HG02798 (cell line): ENCODE measurements at regions not wholly inside any gene's neighbourhood (a gene's known extent, or its start where the extent isn't known, plus 50 kb on each side); places are given as distances from the start of the nearest gene placed in this dataset.

Source experiments
- ATAC-seq: cut with Tn5 transposase; IDR thresholded peaks from one replicate; pipeline ENCODE4 v1.9.1; 2021; ENCODE audit warnings: mild to moderate bottlenecking; ENCODE audit not compliant: unreplicated experiment, poor library complexity

- ATAC-seq: no peak
Measured at GRCh38 chr20:18992418-18992817, 178.8 kb downstream of the SCP2D1 start.

- no peak for ATAC-seq
Measured at GRCh38 chr20:18995455-18995854, 181.9 kb downstream of the SCP2D1 start.

- no peak for ATAC-seq
Measured at GRCh38 chr20:18999086-18999485, 185.5 kb downstream of the SCP2D1 start.

GRCh38 chr20:19000078-19000477, 186.5 kb downstream of the SCP2D1 start:
- ATAC-seq: no peak

GRCh38 chr20:19001177-19001576, 187.6 kb downstream of the SCP2D1 start:
- ATAC-seq: no peak

DNA sequence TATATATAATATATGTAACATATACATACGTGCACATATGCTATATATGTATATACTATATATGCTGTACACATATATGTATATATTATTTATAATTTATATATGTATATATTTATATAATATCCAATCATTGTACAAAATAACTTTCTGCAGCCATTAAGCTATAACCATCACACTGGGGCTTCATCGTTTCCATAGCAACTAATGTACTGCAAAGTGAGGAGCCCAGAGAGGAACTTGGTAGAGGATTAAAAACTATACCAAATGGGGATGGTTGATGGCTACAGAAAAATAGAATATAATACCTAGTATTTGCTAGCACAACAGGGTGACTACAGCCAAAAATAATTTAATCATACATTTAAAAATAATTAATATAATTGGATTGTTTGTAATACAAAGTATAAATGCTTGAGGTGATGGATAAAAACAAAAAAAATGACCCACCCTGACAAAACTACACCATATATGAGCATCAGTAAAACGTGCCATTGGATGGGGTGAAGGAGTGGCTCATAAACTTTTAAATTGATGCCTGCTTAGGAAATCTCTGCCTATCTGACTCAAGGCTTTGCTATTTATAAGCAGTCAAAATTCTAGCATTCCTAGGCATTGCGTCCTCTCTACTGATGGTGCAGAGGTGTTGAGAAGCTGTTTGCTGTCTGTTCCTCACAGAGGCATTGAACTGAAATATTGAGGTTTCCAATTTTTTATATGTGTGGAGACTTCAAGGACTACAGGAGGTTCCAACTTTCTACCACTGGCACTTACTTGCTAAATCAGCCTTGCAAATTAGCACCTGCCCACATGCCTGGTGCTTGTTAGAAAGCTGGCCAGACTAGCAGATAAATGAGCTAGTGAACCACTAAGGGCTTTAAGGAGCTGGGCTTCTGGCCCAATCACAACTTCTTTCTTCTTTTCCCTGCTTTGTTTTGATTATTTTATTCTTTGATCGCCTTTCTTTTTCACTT, 190.1 kb downstream of the SCP2D1 start:
- ATAC-seq: no peak

- ATAC-seq: no peak
Measured at GRCh38 chr20:19004975-19005374, 191.4 kb downstream of the SCP2D1 start.

GRCh38 chr20:19008497-19008896, 194.9 kb downstream of the SCP2D1 start:
- no peak for ATAC-seq

- no peak for ATAC-seq
Measured at GRCh38 chr20:19009081-19009688, 195.6 kb downstream of the SCP2D1 start.

GRCh38 chr20:19012676-19013075, 199.1 kb downstream of the SCP2D1 start:
- ATAC-seq: no peak

DNA sequence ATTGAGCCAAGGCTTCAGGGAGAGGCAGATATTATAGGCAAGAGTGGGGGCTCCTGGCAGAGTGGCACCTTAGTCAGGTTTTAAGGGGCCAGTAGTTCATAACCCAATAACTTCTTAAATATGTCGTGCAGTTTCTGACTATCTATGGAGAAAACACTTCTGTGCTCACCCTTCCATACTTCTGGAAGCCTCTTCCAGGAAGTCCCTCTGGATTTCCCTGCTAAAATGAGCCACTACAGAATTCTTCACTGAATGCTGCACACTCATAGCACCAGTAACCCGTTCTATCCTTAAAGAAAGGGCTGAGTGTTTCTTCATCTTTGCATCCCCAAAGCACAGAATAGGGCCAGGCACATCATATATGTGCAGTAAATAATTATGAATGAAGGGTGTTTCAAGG, 198.5 kb upstream of the SLC24A3 start:
- ATAC-seq: no peak

DNA sequence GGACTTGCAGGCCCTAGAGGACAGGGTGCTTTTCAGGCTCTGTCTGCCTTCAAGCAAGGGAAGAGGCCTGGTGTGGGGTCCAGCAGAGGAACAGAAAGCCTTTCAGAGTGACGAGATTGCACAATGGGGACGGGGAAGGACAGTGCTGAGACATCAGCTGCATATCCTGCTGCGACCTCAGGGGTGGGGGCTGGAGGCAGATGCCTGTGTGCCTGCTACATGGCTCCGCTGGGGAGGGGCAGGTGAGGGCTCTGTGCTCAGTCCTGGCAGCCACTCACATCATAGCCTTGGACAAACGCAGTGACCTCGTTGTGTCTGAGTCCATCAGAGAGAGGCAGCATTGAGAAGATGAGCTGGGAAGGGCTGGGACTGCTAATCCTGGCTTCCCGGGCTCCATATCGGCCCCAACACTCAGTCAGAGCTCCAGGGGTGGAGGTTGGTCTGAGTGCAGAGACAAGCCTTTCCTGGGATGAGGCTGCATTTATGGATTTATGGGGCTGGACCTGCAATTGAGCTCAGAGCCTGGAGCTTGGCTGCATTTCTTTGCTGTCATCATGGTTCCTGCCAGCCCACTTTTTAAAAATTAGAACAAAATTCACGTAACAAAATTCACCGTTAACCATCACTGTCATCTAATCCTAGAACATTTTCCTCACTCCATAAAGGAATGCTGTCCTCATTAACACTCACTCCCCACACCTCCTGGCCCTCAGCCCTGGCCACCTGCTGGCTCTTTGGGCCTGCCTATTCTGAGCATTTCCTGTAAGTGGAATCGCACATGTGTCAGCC, 196.9 kb upstream of the SLC24A3 start:
- ATAC-seq: no peak

DNA sequence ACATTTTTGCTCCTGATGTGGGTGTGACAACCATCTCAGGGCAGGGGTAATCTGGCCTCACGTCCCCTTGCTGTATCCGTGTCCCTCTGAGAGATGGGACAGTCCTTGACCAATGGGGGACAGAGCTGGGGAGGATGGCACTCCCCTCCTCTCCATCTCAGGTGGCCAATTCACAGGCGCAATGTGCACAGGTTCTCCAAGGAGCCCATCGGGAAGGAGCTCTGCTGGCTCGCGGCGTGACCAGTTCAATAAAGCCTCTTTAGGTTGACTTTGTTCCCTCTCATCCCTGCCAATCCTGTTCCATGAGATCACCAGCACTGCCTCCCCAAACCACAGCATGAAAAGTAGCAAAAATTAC, 196.3 kb upstream of the SLC24A3 start:
- ATAC-seq: no peak

- no peak for ATAC-seq
Measured at GRCh38 chr20:19017104-19017690, 195.2 kb upstream of the SLC24A3 start.

DNA sequence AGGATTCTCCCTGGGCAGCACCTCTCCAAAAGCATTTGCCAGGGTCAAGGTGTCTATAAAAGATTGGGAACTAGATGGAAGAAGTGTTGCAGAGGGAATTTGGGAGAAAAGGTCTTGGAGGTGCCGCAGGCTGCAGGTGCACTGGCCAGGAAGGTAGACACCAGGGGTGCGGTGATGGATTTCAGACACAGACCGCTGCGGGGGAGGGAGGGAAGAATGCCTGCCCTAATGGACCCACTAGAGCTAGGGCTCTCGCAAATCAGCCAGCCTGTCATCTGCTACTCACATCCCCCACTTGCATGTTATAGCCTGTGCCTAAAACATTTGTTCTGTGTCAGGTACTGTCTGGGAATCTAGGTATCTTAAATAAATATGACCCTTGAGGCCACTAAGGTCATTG, 193.6 kb upstream of the SLC24A3 start:
- no peak for ATAC-seq

GRCh38 chr20:19019734-19020364, 192.6 kb upstream of the SLC24A3 start:
- ATAC-seq: no peak

DNA sequence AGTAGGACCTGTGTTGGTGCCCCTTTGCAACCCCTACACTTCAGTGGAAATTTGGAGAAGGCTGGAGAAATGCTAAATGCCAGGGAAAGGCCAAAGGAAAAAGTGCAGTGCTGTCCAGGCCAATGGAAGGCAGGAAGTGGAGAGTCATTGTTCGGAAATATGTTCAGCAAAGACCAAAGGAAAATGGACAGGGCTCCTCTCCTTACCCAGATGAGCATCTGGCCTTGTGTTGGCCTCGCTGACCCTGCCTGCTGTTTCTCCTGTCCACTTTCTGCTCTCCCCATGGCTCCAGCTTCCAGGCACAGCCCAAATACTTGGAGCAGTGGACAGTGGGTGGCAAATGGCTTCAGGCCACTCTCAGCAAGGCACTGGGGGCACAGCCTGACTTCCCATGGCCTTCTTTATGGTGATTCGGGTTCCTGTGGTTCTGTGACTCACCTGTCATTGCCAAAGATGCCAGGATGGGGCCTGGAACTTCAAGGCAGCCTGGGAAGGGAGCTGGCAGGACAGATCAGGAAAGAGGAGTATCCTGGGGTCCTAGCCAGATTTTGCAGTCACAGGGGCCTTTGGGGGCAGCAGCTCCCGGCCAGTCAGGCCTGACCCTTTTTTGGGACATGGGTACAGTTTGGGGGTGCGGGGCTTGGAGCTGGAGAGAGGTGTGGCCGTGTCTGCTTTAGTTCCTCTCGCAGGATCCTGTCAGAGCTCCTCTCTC, 190.9 kb upstream of the SLC24A3 start:
- ATAC-seq: no peak

GRCh38 chr20:19022118-19022575, 190.3 kb upstream of the SLC24A3 start:
- ATAC-seq: no peak

- ATAC-seq: no peak
Measured at GRCh38 chr20:19022791-19023448, 189.5 kb upstream of the SLC24A3 start.
